Caco-2 (cell line): ENCODE measurements at regions not wholly inside any gene's neighbourhood (a gene's known extent, or its start where the extent isn't known, plus 50 kb on each side); places are given as distances from the start of the nearest gene placed in this dataset.

Experiments
- BruUV-seq: library from RNA; stranded (reverse); fragments of 400-500 nt; replicated peaks from 2 replicates; lab custom pipeline; 2021; lab: Mats Ljungman, UMichigan
- CTCF ChIA-PET: fragments of 300-600 bp; sonication (Branson Sonifier 250); formaldehyde crosslinking; loops from one replicate; lab custom pipeline; 2022; ENCODE audit warnings: antibody characterized with exemption; lab: Charles Lee
- POLR2A ChIA-PET: fragments of 300-600 bp; sonication (Branson Sonifier 250); formaldehyde crosslinking; loops from one replicate; lab custom pipeline; 2022; ENCODE audit warnings: antibody characterized with exemption; lab: Charles Lee
- DNase-seq, 2 experiments: peaks; one replicate each; pipeline versions ENCODE4 v3.0.0 to v3.0.0-alpha.2; 2020 to 2022
- H3K27me3 ChIP-seq: replicated peaks from 2 replicates; pipeline ENCODE4 v1.6.0; 2011; ENCODE audit warnings: low read length; ENCODE audit not compliant: control insufficient read depth, insufficient read depth
- H3K36me3 ChIP-seq: 2 replicates; pipeline ENCODE4 v1.5.1; 2011; ENCODE audit warnings: low read length; ENCODE audit not compliant: control insufficient read depth, insufficient read depth
- H3K4me1 ChIP-seq: fragments of 250-450 bp; sonication (Bioruptor Pico); 2 replicates; pipeline ENCODE4 v1.5.1; 2020; ENCODE audit warnings: mild to moderate bottlenecking
- H3K4me3 ChIP-seq: 2 replicates; pipeline ENCODE4 v1.5.1; 2011; ENCODE audit warnings: low read depth, mild to moderate bottlenecking, control low read depth, low read length
- H3K9me3 ChIP-seq: fragments of 250-450 bp; sonication (Bioruptor Pico); 2 replicates; pipeline ENCODE4 v1.5.1; 2020; ENCODE audit warnings: mild to moderate bottlenecking, moderate library complexity
- H3K27ac Mint-ChIP-seq: one replicate; pipeline ENCODE4 v1.8.0; 2022; ENCODE audit warnings: mixed read lengths; ENCODE audit not compliant: unreplicated experiment
- H3K27me3 Mint-ChIP-seq: one replicate; pipeline ENCODE4 v1.8.0; 2022; ENCODE audit warnings: mixed read lengths; ENCODE audit not compliant: insufficient read depth, unreplicated experiment
- H3K36me3 Mint-ChIP-seq: one replicate; pipeline ENCODE4 v1.8.0; 2022; ENCODE audit warnings: mild to moderate bottlenecking, mixed read lengths; ENCODE audit not compliant: insufficient read depth, unreplicated experiment
- H3K4me1 Mint-ChIP-seq: one replicate; pipeline ENCODE4 v1.8.0; 2022; ENCODE audit warnings: low read depth, mixed read lengths; ENCODE audit not compliant: unreplicated experiment
- H3K4me3 Mint-ChIP-seq: one replicate; pipeline ENCODE4 v1.8.0; 2022; ENCODE audit warnings: mild to moderate bottlenecking, moderate library complexity, mixed read lengths; ENCODE audit not compliant: unreplicated experiment
- H3K9me3 Mint-ChIP-seq: one replicate; pipeline ENCODE4 v1.8.0; 2022; ENCODE audit warnings: mixed read lengths; ENCODE audit not compliant: unreplicated experiment
- CTCF ChIP-seq, 2 experiments: fragments of 200-600 bp in 1 of 2; IDR thresholded peaks; 1 replicate in 1 of 2; 2 replicates in 1 of 2; pipeline versions ENCODE4 v1.5.1 to v1.8.0; 2011 to 2022; ENCODE audit warnings: antibody characterized with exemption in 1 of 2, control low read depth in 1 of 2, inconsistent platforms in 1 of 2, low read depth in 1 of 2, low read length in 1 of 2, mild to moderate bottlenecking in 1 of 2, moderate library complexity in 1 of 2; ENCODE audit not compliant: insufficient read depth in 1 of 2, severe bottlenecking in 1 of 2, unreplicated experiment in 1 of 2
- intact Hi-C: fragments of 100-400 bp; cut with micrococcal nuclease; formaldehyde crosslinking; loops from one replicate; pipeline ENCODE4 v1.10.0; 2022; ENCODE audit not compliant: unreplicated experiment

GRCh38 chr3:168251371-168251770 is 155.6 kb upstream of the GOLIM4 start:
- Histone ChIP-seq H3K27me3 (peaks cover 2% of the 10 kb centered on the region), H3K4me3 (no peak overlapping the region), H3K9me3 (no peaks in the 10 kb centered on the region), H3K36me3 (no peaks in the 10 kb centered on the region), H3K4me1 (peaks cover 5% of the 10 kb centered on the region; the same call in 1 of the 2 replicates)
- DNase-seq, result no peak
- Mint-ChIP-seq H3K4me1 (peaks cover 8% of the 10 kb centered on the region), H3K36me3 (no peaks in the 10 kb centered on the region), H3K9me3 (peaks cover 9% of the 10 kb centered on the region), H3K4me3 (no peak overlapping the region), H3K27me3 (peaks cover 19% of the 10 kb centered on the region), H3K27ac (no peak overlapping the region)
- ChIA-PET CTCF (no interaction called here), POLR2A (no interaction called here)
- intact Hi-C loops, result no loop called here
- no peak for TF ChIP-seq CTCF (IDR thresholded peaks at IDR 0.05; ENCODE audit: insufficient read depth in 1 of 2, low read depth in 1 of 2, low read length in 1 of 2, severe bottlenecking in 1 of 2, unreplicated experiment in 1 of 2)
- no TSS peak for BruUV-seq

- ChIA-PET POLR2A (no interaction called here), CTCF (interaction anchor here (0.8 kb wide), 1 partner anchor 23 kb away, joined by 3 read pairs; no protein-coding TSS in a partner anchor)
- H3K36me3 ChIP-seq, result no peaks in the 10 kb centered on the region
- no peak for DNase-seq
- no peak for TF ChIP-seq CTCF (IDR thresholded peaks at IDR 0.05; ENCODE audit: insufficient read depth in 1 of 2, low read depth in 1 of 2, low read length in 1 of 2, severe bottlenecking in 1 of 2, unreplicated experiment in 1 of 2)
- Mint-ChIP-seq H3K36me3 (no peaks in the 10 kb centered on the region), H3K4me3 (peak overlapping the region; percentile 69), H3K27ac (no peak overlapping the region), H3K4me1 (peaks cover 8% of the 10 kb centered on the region), H3K27me3 (peaks cover 19% of the 10 kb centered on the region), H3K9me3 (peaks cover 9% of the 10 kb centered on the region)
- peaks cover 5% of the 10 kb centered on the region; the same call in 1 of the 2 replicates for H3K4me1 ChIP-seq
- no peaks in the 10 kb centered on the region for H3K9me3 ChIP-seq
- H3K4me3 ChIP-seq, result no peak overlapping the region
- peaks cover 2% of the 10 kb centered on the region for H3K27me3 ChIP-seq
- intact Hi-C loops, result loop anchor here (1.0 kb wide), 1 partner anchor 217 kb away; no protein-coding TSS in a partner anchor
- no TSS peak for BruUV-seq
These were observed 154.7 kb upstream of the GOLIM4 start for GRCh38 chr3:168250415-168250861.

GRCh38 chr3:168249550-168250414 is 154.1 kb upstream of the GOLIM4 start:
- POLR2A ChIA-PET, result no interaction called here

More at GRCh38 chr3:168249550-168250414, 154.1 kb upstream of the GOLIM4 start:
- H3K9me3 Mint-ChIP-seq, result peaks cover 5% of the 10 kb centered on the region
- intact Hi-C loops, result loop anchor here (1.0 kb wide), 1 partner anchor 218 kb away; no protein-coding TSS in a partner anchor
- CTCF ChIA-PET, result interaction anchor here (0.8 kb wide), 1 partner anchor 24 kb away, joined by 3 read pairs; no protein-coding TSS in a partner anchor
- Histone ChIP-seq H3K36me3 (no peaks in the 10 kb centered on the region), H3K4me1 (peaks cover 5% of the 10 kb centered on the region; the same call in 1 of the 2 replicates), H3K27me3 (peaks cover 2% of the 10 kb centered on the region), H3K9me3 (no peaks in the 10 kb centered on the region), H3K4me3 (peak overlapping the region; percentile 47)
- DNase-seq, result peak; percentile 68 to 81
- H3K4me3 Mint-ChIP-seq, result peak overlapping the region; percentile 69
- no peaks in the 10 kb centered on the region for H3K36me3 Mint-ChIP-seq
- no TSS peak for BruUV-seq
- H3K4me1 Mint-ChIP-seq, result peaks cover 8% of the 10 kb centered on the region
- H3K27ac Mint-ChIP-seq, result no peak overlapping the region
- H3K27me3 Mint-ChIP-seq, result peaks cover 19% of the 10 kb centered on the region
- TF ChIP-seq CTCF (IDR thresholded peaks at IDR 0.05; ENCODE audit: insufficient read depth in 1 of 2, low read depth in 1 of 2, low read length in 1 of 2, severe bottlenecking in 1 of 2, unreplicated experiment in 1 of 2), result peak; percentile 27 to 63
